ENCODE measurements at regions not wholly inside any gene's neighbourhood (a gene's known extent, or its start where the extent isn't known, plus 50 kb on each side); places are given as distances from the start of the nearest gene placed in this dataset.
A peak's percentile ranks its signal among the peaks of the same experiment; 100 is the strongest.

DNA sequence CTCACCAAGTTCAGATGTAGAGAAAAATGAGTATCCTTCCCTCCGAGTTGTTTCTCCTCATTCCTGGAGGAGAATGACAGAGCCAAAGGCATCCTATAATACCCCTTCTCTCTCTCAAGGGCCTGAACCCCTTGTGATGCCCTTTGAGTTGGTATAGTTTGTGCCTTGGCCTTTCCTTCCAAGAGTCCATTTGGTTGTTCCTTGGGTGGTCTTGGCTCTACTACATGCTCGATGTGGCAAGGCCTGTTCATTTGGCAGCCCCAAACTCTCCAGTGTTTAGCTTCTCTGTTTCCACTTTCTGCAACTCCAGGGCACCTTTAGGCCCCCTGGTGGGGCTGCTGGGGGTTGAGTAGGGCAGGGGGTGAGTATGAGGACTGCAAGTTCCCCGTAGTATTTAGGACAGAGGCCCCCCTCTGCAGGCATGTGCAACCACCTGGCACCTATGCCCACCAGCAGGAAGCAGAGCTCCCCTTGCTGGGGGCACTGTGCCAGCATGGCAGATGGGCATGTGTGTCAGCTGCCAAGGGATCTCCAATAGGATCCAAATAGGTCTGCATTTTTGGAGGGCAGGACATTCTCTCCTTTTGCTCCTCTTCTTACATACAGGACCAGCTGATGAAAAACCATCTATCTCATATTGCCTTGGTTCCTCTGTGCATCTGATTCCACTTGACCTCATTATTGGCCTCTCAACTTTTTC, 217.2 kb upstream of the CADM1 start:
- Histone ChIP-seq H2BK15ac (ENCODE audit: low read length) (no peak overlapping the region), H3K4me3 (ENCODE audit: low read length in 2 of 2) (no peak overlapping the region), H3K27me3 (ENCODE audit: control insufficient read depth in 3 of 3, insufficient read depth in 3 of 3, low read depth in 1 of 3, low read length in 3 of 3) (peaks cover 0 to 4% (median 0%) of the 10 kb centered on the region in 3 experiments), H3K9ac (ENCODE audit: low read depth, low read length, poor library complexity) (no peak overlapping the region), H4K8ac (ENCODE audit: low read depth, low read length) (no peak overlapping the region), H2BK12ac (ENCODE audit: low read length) (no peak overlapping the region), H3K14ac (ENCODE audit: low read length) (no peak overlapping the region), H2AK5ac (ENCODE audit: low read depth, low read length) (no peak overlapping the region), H2BK120ac (ENCODE audit: low read depth, low read length) (no peak overlapping the region), H3K23ac (ENCODE audit: low read depth, low read length, poor library complexity) (no peak overlapping the region), H3K79me1 (ENCODE audit: low read depth, low read length) (no peaks in the 10 kb centered on the region), H3K27ac (replicated peaks; ENCODE audit: low read length) (no peak overlapping the region), H3K4me1 (ENCODE audit: control insufficient read depth in 2 of 2, insufficient read depth in 1 of 2, low read depth in 1 of 2, low read length in 2 of 2) (peaks cover 0 to 14% of the 10 kb centered on the region in 2 donors), H3K4ac (ENCODE audit: low read length) (no peak overlapping the region), H2AFZ (ENCODE audit: low read length) (no peak overlapping the region), H3K36me3 (replicated peaks in 1 of 2; ENCODE audit: control insufficient read depth in 2 of 2, insufficient read depth in 2 of 2, low read length in 2 of 2) (no peaks in the 10 kb centered on the region), H4K91ac (ENCODE audit: low read depth, low read length, poor library complexity) (no peak overlapping the region), H3K9me3 (replicated peaks in 1 of 2; ENCODE audit: control insufficient read depth in 2 of 2, insufficient read depth in 1 of 2, low read depth in 1 of 2, low read length in 2 of 2) (peaks cover 0 to 1% of the 10 kb centered on the region in 2 donors), H2BK5ac (ENCODE audit: low read length) (no peak overlapping the region), H3K18ac (ENCODE audit: low read length) (no peak overlapping the region), H3K4me2 (ENCODE audit: insufficient read depth, low read length, poor library complexity, severe bottlenecking) (no peak overlapping the region)
- WGBS, 2 donors (ENCODE audit: extremely low coverage in 2 of 2, insufficient read length in 2 of 2, insufficient replicate concordance in 1 of 2), result no CpG with 5 or more reads among the region's 3 CpGs
- no peak for DNase-seq (ENCODE audit: low spot score)

- peaks cover 0 to 14% of the 10 kb centered on the region in 2 donors for H3K4me1 ChIP-seq (ENCODE audit: control insufficient read depth in 2 of 2, insufficient read depth in 1 of 2, low read depth in 1 of 2, low read length in 2 of 2)
- no peak overlapping the region for H3K4me3 ChIP-seq (ENCODE audit: low read length in 2 of 2)
- DNase-seq (ENCODE audit: low spot score), result no peak
- no peak overlapping the region for H2BK12ac ChIP-seq (ENCODE audit: low read length)
- peaks cover 0 to 1% of the 10 kb centered on the region in 2 donors for H3K9me3 ChIP-seq (replicated peaks in 1 of 2; ENCODE audit: control insufficient read depth in 2 of 2, insufficient read depth in 1 of 2, low read depth in 1 of 2, low read length in 2 of 2)
- no peak overlapping the region for H3K4ac ChIP-seq (ENCODE audit: low read length)
- H3K36me3 ChIP-seq (replicated peaks in 1 of 2; ENCODE audit: control insufficient read depth in 2 of 2, insufficient read depth in 2 of 2, low read length in 2 of 2), result no peaks in the 10 kb centered on the region
- H4K91ac ChIP-seq (ENCODE audit: low read depth, low read length, poor library complexity), result no peak overlapping the region
- H2AK5ac ChIP-seq (ENCODE audit: low read depth, low read length), result no peak overlapping the region
- H3K18ac ChIP-seq (ENCODE audit: low read length), result peak overlapping the region; percentile 73
- peaks cover 0 to 4% (median 0%) of the 10 kb centered on the region in 3 experiments for H3K27me3 ChIP-seq (ENCODE audit: control insufficient read depth in 3 of 3, insufficient read depth in 3 of 3, low read depth in 1 of 3, low read length in 3 of 3)
- no peak overlapping the region for H2BK15ac ChIP-seq (ENCODE audit: low read length)
- no peak overlapping the region for H2AFZ ChIP-seq (ENCODE audit: low read length)
- no peaks in the 10 kb centered on the region for H3K79me1 ChIP-seq (ENCODE audit: low read depth, low read length)
- no peak overlapping the region for H3K4me2 ChIP-seq (ENCODE audit: insufficient read depth, low read length, poor library complexity, severe bottlenecking)
- no CpG with 5 or more reads among the region's 9 CpGs for WGBS, 2 donors (ENCODE audit: extremely low coverage in 2 of 2, insufficient read length in 2 of 2, insufficient replicate concordance in 1 of 2)
- no peak overlapping the region for H3K14ac ChIP-seq (ENCODE audit: low read length)
- no peak overlapping the region for H3K9ac ChIP-seq (ENCODE audit: low read depth, low read length, poor library complexity)
- H2BK5ac ChIP-seq (ENCODE audit: low read length), result no peak overlapping the region
- H3K23ac ChIP-seq (ENCODE audit: low read depth, low read length, poor library complexity), result no peak overlapping the region
- no peak overlapping the region for H4K8ac ChIP-seq (ENCODE audit: low read depth, low read length)
- H3K27ac ChIP-seq (replicated peaks; ENCODE audit: low read length), result no peak overlapping the region
- no peak overlapping the region for H2BK120ac ChIP-seq (ENCODE audit: low read depth, low read length)
Observed at GRCh38 chr11:115720602-115721245, 216.5 kb upstream of the CADM1 start.

GRCh38 chr11:115718945-115719344, 214.7 kb upstream of the CADM1 start:
- peaks cover 0 to 4% (median 0%) of the 10 kb centered on the region in 3 experiments for H3K27me3 ChIP-seq (ENCODE audit: control insufficient read depth in 3 of 3, insufficient read depth in 3 of 3, low read depth in 1 of 3, low read length in 3 of 3)
- no peak overlapping the region for H2BK15ac ChIP-seq (ENCODE audit: low read length)
- no peak overlapping the region for H2AFZ ChIP-seq (ENCODE audit: low read length)
- peaks cover 0 to 14% of the 10 kb centered on the region in 2 donors for H3K4me1 ChIP-seq (ENCODE audit: control insufficient read depth in 2 of 2, insufficient read depth in 1 of 2, low read depth in 1 of 2, low read length in 2 of 2)
- H3K9ac ChIP-seq (ENCODE audit: low read depth, low read length, poor library complexity), result no peak overlapping the region
- no peak overlapping the region for H4K8ac ChIP-seq (ENCODE audit: low read depth, low read length)
- no peaks in the 10 kb centered on the region for H3K79me1 ChIP-seq (ENCODE audit: low read depth, low read length)
- no peak overlapping the region for H3K4me3 ChIP-seq (ENCODE audit: low read length in 2 of 2)
- WGBS, 2 donors (ENCODE audit: extremely low coverage in 2 of 2, insufficient read length in 2 of 2, insufficient replicate concordance in 1 of 2), result no CpG with 5 or more reads among the region's 3 CpGs
- no peak overlapping the region for H3K23ac ChIP-seq (ENCODE audit: low read depth, low read length, poor library complexity)
- no peak overlapping the region for H3K27ac ChIP-seq (replicated peaks; ENCODE audit: low read length)
- H4K91ac ChIP-seq (ENCODE audit: low read depth, low read length, poor library complexity), result no peak overlapping the region
- H3K14ac ChIP-seq (ENCODE audit: low read length), result no peak overlapping the region
- no peak overlapping the region for H2AK5ac ChIP-seq (ENCODE audit: low read depth, low read length)
- no peaks in the 10 kb centered on the region for H3K36me3 ChIP-seq (replicated peaks in 1 of 2; ENCODE audit: control insufficient read depth in 2 of 2, insufficient read depth in 2 of 2, low read length in 2 of 2)
- no peak overlapping the region for H3K18ac ChIP-seq (ENCODE audit: low read length)
- H3K9me3 ChIP-seq (replicated peaks in 1 of 2; ENCODE audit: control insufficient read depth in 2 of 2, insufficient read depth in 1 of 2, low read depth in 1 of 2, low read length in 2 of 2), result no peaks in the 10 kb centered on the region
- H2BK5ac ChIP-seq (ENCODE audit: low read length), result no peak overlapping the region
- no peak overlapping the region for H3K4me2 ChIP-seq (ENCODE audit: insufficient read depth, low read length, poor library complexity, severe bottlenecking)
- H2BK12ac ChIP-seq (ENCODE audit: low read length), result no peak overlapping the region
- no peak for DNase-seq (ENCODE audit: low spot score)
- no peak overlapping the region for H3K4ac ChIP-seq (ENCODE audit: low read length)
- H2BK120ac ChIP-seq (ENCODE audit: low read depth, low read length), result no peak overlapping the region

DNA sequence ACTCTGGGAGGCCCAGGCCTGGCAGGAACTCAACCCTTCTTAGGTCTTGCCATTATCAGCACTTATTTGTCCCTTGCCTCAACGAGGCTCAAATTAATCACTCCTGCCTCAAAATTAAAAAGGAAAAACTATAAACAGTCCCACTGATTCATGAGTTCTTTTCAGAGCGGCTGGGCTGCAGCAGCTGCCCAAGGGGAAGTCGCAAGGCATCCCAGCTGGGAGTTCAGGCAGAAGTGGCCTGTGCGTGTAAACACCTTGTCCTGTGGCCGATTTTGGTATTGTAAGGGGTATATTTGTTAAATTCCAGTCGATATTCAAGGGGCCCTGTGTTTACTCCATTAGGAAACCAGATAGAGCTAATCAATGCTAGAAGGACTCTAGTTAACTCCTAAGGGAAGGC, 213.9 kb upstream of the CADM1 start:
- no peak overlapping the region for H3K4me2 ChIP-seq (ENCODE audit: insufficient read depth, low read length, poor library complexity, severe bottlenecking)
- no peaks in the 10 kb centered on the region for H3K9me3 ChIP-seq (replicated peaks in 1 of 2; ENCODE audit: control insufficient read depth in 2 of 2, insufficient read depth in 1 of 2, low read depth in 1 of 2, low read length in 2 of 2)
- no peak overlapping the region for H4K91ac ChIP-seq (ENCODE audit: low read depth, low read length, poor library complexity)
- no peak overlapping the region for H3K4me3 ChIP-seq (ENCODE audit: low read length in 2 of 2)
- no peak overlapping the region for H2AFZ ChIP-seq (ENCODE audit: low read length)
- no peak overlapping the region for H2BK5ac ChIP-seq (ENCODE audit: low read length)
- no peaks in the 10 kb centered on the region for H3K36me3 ChIP-seq (replicated peaks in 1 of 2; ENCODE audit: control insufficient read depth in 2 of 2, insufficient read depth in 2 of 2, low read length in 2 of 2)
- H3K79me1 ChIP-seq (ENCODE audit: low read depth, low read length), result no peaks in the 10 kb centered on the region
- H2BK12ac ChIP-seq (ENCODE audit: low read length), result no peak overlapping the region
- H3K27me3 ChIP-seq (ENCODE audit: control insufficient read depth in 3 of 3, insufficient read depth in 3 of 3, low read depth in 1 of 3, low read length in 3 of 3), result peaks cover 0 to 7% (median 0%) of the 10 kb centered on the region in 3 experiments
- DNase-seq (ENCODE audit: low spot score), result no peak
- H3K27ac ChIP-seq (replicated peaks; ENCODE audit: low read length), result no peak overlapping the region
- H4K8ac ChIP-seq (ENCODE audit: low read depth, low read length), result no peak overlapping the region
- no peak overlapping the region for H3K4ac ChIP-seq (ENCODE audit: low read length)
- H3K23ac ChIP-seq (ENCODE audit: low read depth, low read length, poor library complexity), result no peak overlapping the region
- WGBS, 2 donors (ENCODE audit: extremely low coverage in 2 of 2, insufficient read length in 2 of 2, insufficient replicate concordance in 1 of 2), result no CpG with 5 or more reads among the region's 6 CpGs
- no peak overlapping the region for H2AK5ac ChIP-seq (ENCODE audit: low read depth, low read length)
- H3K14ac ChIP-seq (ENCODE audit: low read length), result no peak overlapping the region
- H3K9ac ChIP-seq (ENCODE audit: low read depth, low read length, poor library complexity), result no peak overlapping the region
- no peak overlapping the region for H2BK120ac ChIP-seq (ENCODE audit: low read depth, low read length)
- H3K18ac ChIP-seq (ENCODE audit: low read length), result no peak overlapping the region
- no peak overlapping the region for H2BK15ac ChIP-seq (ENCODE audit: low read length)
- peaks cover 0 to 14% of the 10 kb centered on the region in 2 donors for H3K4me1 ChIP-seq (ENCODE audit: control insufficient read depth in 2 of 2, insufficient read depth in 1 of 2, low read depth in 1 of 2, low read length in 2 of 2)

Measured in neuronal stem cell (in vitro differentiated cells).